Parathyroid adenoma (tissue), 2 donors: ENCODE measurements at regions not wholly inside any gene's neighbourhood (a gene's known extent, or its start where the extent isn't known, plus 50 kb on each side); places are given as distances from the start of the nearest gene placed in this dataset.

Experiments used
- H2AFZ ChIP-seq: fragments of 300-600 bp; sonication (generic); one replicate; pipeline ENCODE4 v1.7.0; 2017; ENCODE audit warnings: antibody characterized with exemption, mild to moderate bottlenecking
- H3K27ac ChIP-seq: fragments of 300-600 bp; sonication (generic); one replicate; pipeline ENCODE4 v1.7.0; 2017
- H3K27me3 ChIP-seq: fragments of 300-600 bp; sonication (generic); one replicate; pipeline ENCODE4 v1.7.0; 2017; ENCODE audit warnings: low read length; ENCODE audit not compliant: control insufficient read depth, insufficient read depth
- H3K36me3 ChIP-seq: fragments of 300-600 bp; sonication (generic); one replicate; pipeline ENCODE4 v1.7.0; 2017; ENCODE audit warnings: low read length; ENCODE audit not compliant: control insufficient read depth, insufficient read depth
- H3K4me1 ChIP-seq: fragments of 300-600 bp; sonication (generic); one replicate; pipeline ENCODE4 v1.7.0; 2017; ENCODE audit warnings: control low read depth
- H3K4me2 ChIP-seq: fragments of 300-600 bp; sonication (generic); one replicate; pipeline ENCODE4 v1.7.0; 2017; ENCODE audit warnings: low read length
- H3K4me3 ChIP-seq: fragments of 300-600 bp; sonication (generic); one replicate; pipeline ENCODE4 v1.7.0; 2017; ENCODE audit warnings: low read depth, low read length
- H3K79me2 ChIP-seq: fragments of 300-600 bp; sonication (generic); one replicate; pipeline ENCODE4 v1.7.0; 2017; ENCODE audit warnings: control low read depth
- H3K9ac ChIP-seq: fragments of 300-600 bp; sonication (generic); one replicate; pipeline ENCODE4 v1.7.0; 2017; ENCODE audit warnings: mild to moderate bottlenecking
- H3K9me3 ChIP-seq: fragments of 300-600 bp; sonication (generic); one replicate; pipeline ENCODE4 v1.7.0; 2017; ENCODE audit warnings: low read length; ENCODE audit not compliant: control insufficient read depth
- CTCF ChIP-seq: fragments of 300-600 bp; sonication (generic); IDR thresholded peaks from one replicate; pipeline ENCODE4 v1.7.0; 2017; ENCODE audit warnings: antibody characterized with exemption, mild to moderate bottlenecking
- donor health status: primary hyperparathyroidism.

GRCh38 chr2:47266939-47267710 lies 90.8 kb upstream of the CALM2 start:
- no peak for TF ChIP-seq CTCF
- H3K79me2 ChIP-seq, result no peaks in the 10 kb centered on the region
- H3K4me2 ChIP-seq, result no peak overlapping the region
- no peaks in the 10 kb centered on the region for H3K27me3 ChIP-seq
- no peak overlapping the region for H3K4me3 ChIP-seq
- peaks cover 8% of the 10 kb centered on the region for H3K4me1 ChIP-seq
- H3K9ac ChIP-seq, result no peak overlapping the region
- H3K9me3 ChIP-seq, result no peaks in the 10 kb centered on the region
- no peaks in the 10 kb centered on the region for H3K36me3 ChIP-seq
- no peak overlapping the region for H3K27ac ChIP-seq
- H2AFZ ChIP-seq, result no peak overlapping the region

- H3K79me2 ChIP-seq, result no peaks in the 10 kb centered on the region
- H3K4me1 ChIP-seq, result peaks cover 5% of the 10 kb centered on the region
- no peak for TF ChIP-seq CTCF
- H3K27me3 ChIP-seq, result no peaks in the 10 kb centered on the region
- no peak overlapping the region for H3K4me3 ChIP-seq
- no peak overlapping the region for H3K9ac ChIP-seq
- H3K27ac ChIP-seq, result peak overlapping the region; percentile 42
- peak overlapping the region; percentile 70 for H2AFZ ChIP-seq
- H3K4me2 ChIP-seq, result no peak overlapping the region
- no peaks in the 10 kb centered on the region for H3K9me3 ChIP-seq
- H3K36me3 ChIP-seq, result no peaks in the 10 kb centered on the region
Measured at GRCh38 chr2:47265751-47266231, 89.5 kb upstream of the CALM2 start.

- no peak overlapping the region for H3K9ac ChIP-seq
- H3K4me3 ChIP-seq, result no peak overlapping the region
- no peaks in the 10 kb centered on the region for H3K79me2 ChIP-seq
- H3K4me2 ChIP-seq, result no peak overlapping the region
- H3K27me3 ChIP-seq, result no peaks in the 10 kb centered on the region
- no peaks in the 10 kb centered on the region for H3K9me3 ChIP-seq
- no peak for TF ChIP-seq CTCF
- H2AFZ ChIP-seq, result peak overlapping the region; percentile 70
- no peak overlapping the region for H3K27ac ChIP-seq
- no peaks in the 10 kb centered on the region for H3K36me3 ChIP-seq
- peaks cover 5% of the 10 kb centered on the region for H3K4me1 ChIP-seq
Measured at GRCh38 chr2:47265158-47265557, 88.8 kb upstream of the CALM2 start.

DNA sequence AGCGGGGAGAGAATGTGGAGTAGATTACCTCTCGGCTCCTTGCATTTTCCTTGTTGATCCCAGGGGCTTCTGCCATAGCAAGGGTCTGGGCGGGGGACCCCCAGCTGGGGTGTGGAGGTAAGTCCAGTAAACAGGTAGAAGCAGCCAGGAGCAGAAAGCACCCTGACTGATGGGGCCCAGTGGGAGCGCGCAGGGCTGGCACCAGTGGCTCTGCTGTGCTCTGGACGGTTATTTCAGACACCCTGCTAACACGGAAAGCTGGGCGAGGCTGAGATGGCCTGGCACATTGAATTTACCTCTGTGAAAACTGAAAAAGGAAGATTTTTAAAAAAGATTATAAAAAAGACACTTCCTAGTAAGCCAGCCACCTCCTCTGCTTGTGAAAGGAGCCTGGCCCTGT lies 88.4 kb upstream of the CALM2 start:
- Histone ChIP-seq H3K4me2 (no peak overlapping the region), H3K27ac (no peak overlapping the region), H2AFZ (no peak overlapping the region), H3K4me1 (peaks cover 5% of the 10 kb centered on the region), H3K79me2 (no peaks in the 10 kb centered on the region), H3K27me3 (no peaks in the 10 kb centered on the region), H3K9ac (no peak overlapping the region), H3K9me3 (no peaks in the 10 kb centered on the region), H3K4me3 (no peak overlapping the region), H3K36me3 (no peaks in the 10 kb centered on the region)
- TF ChIP-seq CTCF, result no peak

- no peaks in the 10 kb centered on the region for H3K36me3 ChIP-seq
- H3K27ac ChIP-seq, result no peak overlapping the region
- H3K79me2 ChIP-seq, result no peaks in the 10 kb centered on the region
- no peak overlapping the region for H3K4me3 ChIP-seq
- H2AFZ ChIP-seq, result no peak overlapping the region
- peaks cover 5% of the 10 kb centered on the region for H3K4me1 ChIP-seq
- H3K9ac ChIP-seq, result no peak overlapping the region
- H3K9me3 ChIP-seq, result no peaks in the 10 kb centered on the region
- TF ChIP-seq CTCF, result no peak
- no peak overlapping the region for H3K4me2 ChIP-seq
- H3K27me3 ChIP-seq, result no peaks in the 10 kb centered on the region
Measured at GRCh38 chr2:47264143-47264542, 87.8 kb upstream of the CALM2 start.
